Loucy (cell line): ENCODE measurements at regions not wholly inside any gene's neighbourhood (a gene's known extent, or its start where the extent isn't known, plus 50 kb on each side); places are given as distances from the start of the nearest gene placed in this dataset.

Experiments used
- EZH2phosphoT487 ChIP-seq: fragments of 200-600 bp; IDR thresholded peaks from 2 replicates; pipeline ENCODE4 v1.6.1; 2018; ENCODE audit warnings: antibody characterized with exemption, mild to moderate bottlenecking, moderate library complexity, borderline replicate concordance
- TF ChIP-seq, protein P1 (sequence below): fragments of 200-600 bp; sonication (generic); conservative IDR thresholded peaks from 2 replicates; pipeline ENCODE4 v1.5.1; 2014; ENCODE audit warnings: mild to moderate bottlenecking, antibody characterized with exemption, low read length

- TF ChIP-seq, protein P1, sequence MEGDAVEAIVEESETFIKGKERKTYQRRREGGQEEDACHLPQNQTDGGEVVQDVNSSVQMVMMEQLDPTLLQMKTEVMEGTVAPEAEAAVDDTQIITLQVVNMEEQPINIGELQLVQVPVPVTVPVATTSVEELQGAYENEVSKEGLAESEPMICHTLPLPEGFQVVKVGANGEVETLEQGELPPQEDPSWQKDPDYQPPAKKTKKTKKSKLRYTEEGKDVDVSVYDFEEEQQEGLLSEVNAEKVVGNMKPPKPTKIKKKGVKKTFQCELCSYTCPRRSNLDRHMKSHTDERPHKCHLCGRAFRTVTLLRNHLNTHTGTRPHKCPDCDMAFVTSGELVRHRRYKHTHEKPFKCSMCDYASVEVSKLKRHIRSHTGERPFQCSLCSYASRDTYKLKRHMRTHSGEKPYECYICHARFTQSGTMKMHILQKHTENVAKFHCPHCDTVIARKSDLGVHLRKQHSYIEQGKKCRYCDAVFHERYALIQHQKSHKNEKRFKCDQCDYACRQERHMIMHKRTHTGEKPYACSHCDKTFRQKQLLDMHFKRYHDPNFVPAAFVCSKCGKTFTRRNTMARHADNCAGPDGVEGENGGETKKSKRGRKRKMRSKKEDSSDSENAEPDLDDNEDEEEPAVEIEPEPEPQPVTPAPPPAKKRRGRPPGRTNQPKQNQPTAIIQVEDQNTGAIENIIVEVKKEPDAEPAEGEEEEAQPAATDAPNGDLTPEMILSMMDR, result no peak
- TF ChIP-seq EZH2phosphoT487, result no peak
Observed at GRCh38 chr9:87327575-87328125, 170.0 kb upstream of the DAPK1 start.
